ENCODE measurements at regions not wholly inside any gene's neighbourhood (a gene's known extent, or its start where the extent isn't known, plus 50 kb on each side); places are given as distances from the start of the nearest gene placed in this dataset.
"Not testable (repeated sequence)": the region's sequence is repeated elsewhere in the genome, so short reads cannot be mapped to it uniquely, and the experiment has no call there.

- no peak for DNase-seq
Observed at GRCh38 chr20:48350313-48350988, 477.3 kb downstream of the PREX1 start.

- no peak for DNase-seq
Observed at GRCh38 chr20:48349656-48350055, 478.1 kb downstream of the PREX1 start.

- DNase-seq, result no peak
Observed at GRCh38 chr20:48348022-48348421, 479.8 kb downstream of the PREX1 start.

- DNase-seq, result no peak
Observed at GRCh38 chr20:48342822-48343513, 484.8 kb downstream of the PREX1 start.

GRCh38 chr20:48340883-48341281, 486.9 kb downstream of the PREX1 start:
- DNase-seq, result no peak

- no peak for DNase-seq
Observed at GRCh38 chr20:48339986-48340882, 487.6 kb downstream of the PREX1 start.

- DNase-seq, result no peak
Observed at GRCh38 chr20:48339190-48339985, 488.4 kb downstream of the PREX1 start.

GRCh38 chr20:48338717-48339116, 489.1 kb downstream of the PREX1 start:
- DNase-seq, result no peak

- DNase-seq, result no peak
Observed at GRCh38 chr20:48336597-48336996, 491.2 kb downstream of the PREX1 start.

- no peak for DNase-seq
Observed at GRCh38 chr20:48335308-48336050, 492.3 kb downstream of the PREX1 start.

- no peak for DNase-seq
Observed at GRCh38 chr20:48333707-48334106, 494.1 kb downstream of the PREX1 start.

GRCh38 chr20:48332555-48332954, 495.2 kb downstream of the PREX1 start:
- no peak for DNase-seq

- no peak for DNase-seq
Observed at GRCh38 chr20:48331518-48332286, 496.1 kb downstream of the PREX1 start.

- no peak for DNase-seq
Observed at GRCh38 chr20:48329676-48330664, 497.8 kb downstream of the PREX1 start.

- DNase-seq, result no peak
Observed at GRCh38 chr20:48329031-48329615, 498.7 kb downstream of the PREX1 start.

GRCh38 chr20:48327848-48328247, 500.0 kb downstream of the PREX1 start:
- DNase-seq, result not testable (repeated sequence)

- DNase-seq, result no peak
Observed at GRCh38 chr20:48326868-48327267, 500.9 kb downstream of the PREX1 start.

- no peak for DNase-seq
Observed at GRCh38 chr20:48326434-48326691, 501.4 kb downstream of the PREX1 start.

- DNase-seq, result no peak
Observed at GRCh38 chr20:48325656-48326433, 502.0 kb downstream of the PREX1 start.
